HTR-8/SVneo (cell line): ENCODE measurements at regions not wholly inside any gene's neighbourhood (a gene's known extent, or its start where the extent isn't known, plus 50 kb on each side); places are given as distances from the start of the nearest gene placed in this dataset.

ENCODE experiments used
- DNase-seq: peaks from one replicate; pipeline ENCODE4 v3.0.0; 2011; ENCODE audit warnings: low spot score, mixed read lengths; ENCODE audit not compliant: insufficient read length
- FAIRE-seq: peaks from 2 replicates; lab custom pipeline; 2011; peaks lifted over from hg19 to GRCh38; lab: Jason Lieb, UNC

- FAIRE-seq (no peak), DNase-seq (no peak)
Measured at GRCh38 chr13:50573066-50573465, 270.4 kb downstream of the DLEU7 start.

DNA sequence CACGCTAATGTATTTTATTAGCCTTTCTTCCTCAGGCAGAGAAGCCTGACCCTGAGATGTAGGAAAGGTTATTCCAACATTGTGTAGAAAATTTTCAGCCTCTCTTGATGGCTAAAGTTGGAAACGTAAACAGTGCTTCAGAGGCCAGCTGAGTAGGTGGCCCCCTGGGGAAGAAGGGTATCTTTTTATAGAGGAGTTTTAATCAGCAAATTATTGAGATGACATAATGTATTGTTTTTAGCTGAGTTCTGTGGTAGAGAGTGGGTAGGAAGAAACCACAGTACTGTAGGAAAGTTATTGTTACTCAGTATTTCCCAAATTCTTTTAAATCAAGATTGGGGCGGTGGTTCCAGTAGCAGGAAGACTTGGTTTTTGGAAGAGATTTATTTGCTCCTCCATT lies 268.8 kb downstream of the DLEU7 start:
- DNase-seq (no peak), FAIRE-seq (no peak)

DNA sequence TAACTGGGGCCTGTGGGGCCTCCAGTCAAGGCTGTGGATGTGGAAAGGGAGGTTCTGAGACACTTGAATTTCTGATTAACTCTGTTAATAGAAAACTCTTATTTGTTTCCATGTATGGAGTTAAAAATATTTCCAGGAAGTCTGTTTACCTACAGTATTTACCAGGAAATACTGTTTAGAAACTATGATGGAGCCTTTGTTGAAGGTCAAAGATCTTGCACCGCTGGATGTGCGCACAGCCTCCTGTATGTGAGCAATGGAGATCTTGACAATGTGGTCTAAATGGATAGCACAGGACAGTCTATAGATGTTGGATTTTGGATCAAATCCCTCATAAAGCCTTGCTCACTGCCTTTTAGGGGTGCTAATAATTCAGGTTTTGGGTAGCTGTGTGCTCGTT lies 268.4 kb downstream of the DLEU7 start:
- DNase-seq, result no peak
- no peak for FAIRE-seq

DNA sequence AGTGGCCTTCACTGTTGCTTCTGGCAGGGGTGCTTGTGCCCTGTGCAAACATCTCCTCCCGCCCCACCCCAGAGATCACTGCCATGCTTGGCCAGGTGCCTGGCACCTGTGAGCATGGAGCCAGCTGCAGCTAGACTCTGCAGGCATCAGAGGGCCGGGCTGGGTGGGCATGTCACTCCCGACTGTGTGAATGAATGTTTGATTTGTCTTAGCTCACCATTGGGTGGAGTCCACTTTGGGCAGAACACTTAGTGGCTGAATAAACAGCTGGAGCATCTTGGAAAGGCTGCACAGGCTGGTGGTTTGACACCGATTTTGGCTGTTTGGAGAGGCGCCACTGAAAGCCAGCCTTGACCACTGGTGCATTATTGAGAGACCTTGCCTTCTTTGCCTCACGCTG lies 267.3 kb downstream of the DLEU7 start:
- FAIRE-seq (no peak), DNase-seq (no peak)

DNA sequence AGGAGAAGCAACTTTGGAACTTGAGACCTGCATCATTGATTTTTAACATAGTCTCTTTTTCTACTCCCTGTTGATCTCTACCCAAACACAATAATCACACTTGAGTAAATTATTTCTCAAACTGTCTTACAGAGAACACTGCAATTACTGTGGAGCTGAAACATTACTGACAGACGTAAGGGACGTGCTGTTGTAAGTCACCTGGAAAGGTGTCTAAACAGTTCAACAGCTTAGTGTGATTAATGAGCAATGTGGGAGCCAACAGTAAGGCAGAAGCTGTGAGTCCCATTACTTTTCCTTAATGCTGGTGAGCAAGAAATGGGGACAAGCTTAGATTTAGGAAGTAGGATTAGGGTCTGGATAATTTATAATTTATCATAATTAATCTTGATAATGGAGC lies 265.7 kb downstream of the DLEU7 start:
- FAIRE-seq, result no peak
- DNase-seq, result no peak

DNA sequence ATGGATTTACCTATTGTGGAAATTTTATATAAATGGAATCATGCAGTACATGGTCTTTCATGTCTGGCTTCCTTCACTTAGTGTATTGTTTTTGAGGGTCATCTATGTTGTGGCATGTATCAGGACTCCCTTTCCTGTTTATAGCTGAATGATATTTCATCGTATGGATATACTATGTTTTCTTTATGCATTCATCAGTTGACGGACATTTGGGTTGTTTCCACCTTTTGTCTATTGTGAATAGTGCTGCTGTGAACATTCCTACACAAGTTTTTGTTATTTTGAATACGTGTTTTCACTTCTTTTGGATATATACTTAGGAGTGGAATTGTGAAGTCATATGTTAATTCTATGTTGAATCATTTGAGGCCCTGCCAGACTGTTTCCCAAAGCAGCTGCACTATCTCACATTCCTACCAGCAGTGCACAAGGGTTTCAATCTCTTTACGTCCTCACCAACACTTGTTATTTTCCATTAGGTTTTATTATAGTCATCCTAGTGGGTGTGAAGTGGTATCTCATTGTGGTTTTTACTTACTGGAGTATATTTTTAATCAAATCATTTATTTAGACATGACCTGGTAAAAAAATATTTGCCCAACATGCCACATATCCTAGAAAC lies 262.7 kb downstream of the DLEU7 start:
- DNase-seq, result no peak
- no peak for FAIRE-seq

GRCh38 chr13:50581586-50582196 lies 261.8 kb downstream of the DLEU7 start:
- DNase-seq, result no peak
- FAIRE-seq, result no peak

DNA sequence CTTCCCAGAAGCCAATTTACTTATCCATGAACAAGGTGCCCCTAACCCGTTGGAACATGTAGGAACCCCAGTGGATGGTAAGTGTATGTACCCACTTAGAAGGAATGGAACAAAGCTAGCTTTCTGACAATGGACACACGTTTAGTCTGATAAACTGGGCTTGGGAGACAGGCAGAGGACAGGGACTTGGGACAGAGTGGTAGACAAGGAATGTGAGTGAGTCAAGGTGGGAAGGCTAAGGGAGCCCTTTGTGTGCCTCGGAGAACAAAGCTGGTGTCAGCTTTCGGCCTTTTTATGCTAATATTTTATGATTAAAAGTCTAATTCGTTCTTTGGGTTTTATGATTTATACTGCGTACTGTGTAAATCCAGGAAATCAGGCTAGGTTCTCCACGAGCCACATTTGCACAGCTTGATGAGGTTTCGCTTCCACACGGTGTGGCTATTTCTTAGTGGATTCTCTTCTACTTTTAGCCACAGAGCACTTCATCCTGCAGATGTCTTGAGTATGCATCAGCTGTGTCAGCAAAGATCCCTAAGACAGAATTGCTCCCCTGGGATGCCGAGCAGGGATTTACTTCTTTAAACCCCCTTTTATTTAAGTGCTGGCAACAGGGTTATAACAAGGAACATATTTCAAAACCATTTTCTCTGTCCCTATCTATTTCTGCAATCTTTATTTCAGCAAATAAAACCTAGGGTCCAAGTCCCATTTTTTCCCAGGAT lies 258.5 kb downstream of the DLEU7 start:
- DNase-seq (no peak), FAIRE-seq (no peak)

GRCh38 chr13:50585674-50586413 lies 257.6 kb downstream of the DLEU7 start:
- DNase-seq (no peak), FAIRE-seq (no peak)

DNA sequence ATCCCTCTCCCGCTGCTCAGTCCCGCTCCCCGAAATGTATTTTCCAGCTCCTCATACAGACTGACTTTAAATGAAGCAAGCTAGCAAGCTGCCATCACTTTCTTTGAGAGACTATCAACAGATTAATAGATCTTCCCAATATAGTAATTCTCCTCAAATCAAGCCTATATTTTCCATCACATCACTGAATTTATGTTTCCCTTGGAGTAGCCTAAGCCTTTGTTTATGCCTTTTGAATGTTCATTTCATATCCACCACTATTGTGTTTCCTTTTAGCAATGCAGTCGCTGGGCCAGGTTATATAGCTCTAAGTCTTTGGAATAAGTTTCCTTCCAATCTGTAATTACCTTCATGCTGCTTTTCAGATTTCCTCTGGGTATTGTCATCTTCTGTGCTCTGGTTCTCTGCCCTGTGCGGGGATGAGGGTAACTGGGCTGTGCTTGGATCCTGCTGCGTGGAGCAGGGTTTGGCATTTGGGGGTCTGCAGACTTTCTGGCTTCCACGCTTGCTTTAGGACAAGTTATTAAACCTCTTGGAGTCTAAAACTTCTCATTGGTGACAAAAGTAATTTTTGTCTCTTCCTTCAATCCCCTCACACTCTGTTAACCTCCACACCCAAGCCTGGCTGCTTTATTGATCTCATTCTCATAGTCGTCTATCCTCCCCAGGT lies 256.9 kb downstream of the DLEU7 start:
- no peak for FAIRE-seq
- no peak for DNase-seq

- no peak for FAIRE-seq
- no peak for DNase-seq
Measured at GRCh38 chr13:50587115-50587514, 256.4 kb downstream of the DLEU7 start.

DNA sequence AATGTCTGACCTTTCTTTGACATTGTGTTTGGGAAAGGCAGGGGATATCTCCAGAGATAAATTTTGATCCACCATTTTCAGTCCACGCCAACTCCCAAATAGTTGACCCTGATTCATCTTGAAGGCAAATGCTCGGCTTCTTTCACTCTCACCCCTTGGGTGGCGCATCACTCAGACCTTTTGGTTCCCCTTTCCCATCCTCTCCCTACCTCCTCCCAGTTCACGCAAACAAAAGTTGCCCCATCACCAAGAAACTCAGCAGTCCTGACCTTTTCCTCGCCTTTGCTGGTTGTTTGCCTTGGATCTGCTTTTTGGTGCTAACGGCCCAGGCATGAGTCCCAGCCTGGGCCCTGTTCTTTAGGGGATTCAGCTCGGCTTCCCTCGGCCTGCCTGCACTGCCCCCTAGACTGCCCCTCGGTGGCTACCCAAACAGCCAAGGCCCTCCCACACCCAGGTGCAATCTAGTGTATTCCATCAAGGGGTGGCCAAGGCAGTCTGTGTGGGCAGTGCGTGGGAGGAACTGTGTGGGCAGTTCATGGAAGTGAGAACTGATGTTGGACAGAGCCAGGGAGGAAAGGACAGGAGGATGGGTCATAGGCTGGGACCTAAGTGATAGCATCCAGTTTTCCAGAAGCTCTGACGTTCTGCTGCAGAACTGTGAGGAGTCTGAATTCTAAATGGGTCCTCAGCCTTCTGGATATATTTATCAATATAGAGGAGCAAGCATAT lies 255.7 kb downstream of the DLEU7 start:
- DNase-seq (no peak), FAIRE-seq (no peak)

DNA sequence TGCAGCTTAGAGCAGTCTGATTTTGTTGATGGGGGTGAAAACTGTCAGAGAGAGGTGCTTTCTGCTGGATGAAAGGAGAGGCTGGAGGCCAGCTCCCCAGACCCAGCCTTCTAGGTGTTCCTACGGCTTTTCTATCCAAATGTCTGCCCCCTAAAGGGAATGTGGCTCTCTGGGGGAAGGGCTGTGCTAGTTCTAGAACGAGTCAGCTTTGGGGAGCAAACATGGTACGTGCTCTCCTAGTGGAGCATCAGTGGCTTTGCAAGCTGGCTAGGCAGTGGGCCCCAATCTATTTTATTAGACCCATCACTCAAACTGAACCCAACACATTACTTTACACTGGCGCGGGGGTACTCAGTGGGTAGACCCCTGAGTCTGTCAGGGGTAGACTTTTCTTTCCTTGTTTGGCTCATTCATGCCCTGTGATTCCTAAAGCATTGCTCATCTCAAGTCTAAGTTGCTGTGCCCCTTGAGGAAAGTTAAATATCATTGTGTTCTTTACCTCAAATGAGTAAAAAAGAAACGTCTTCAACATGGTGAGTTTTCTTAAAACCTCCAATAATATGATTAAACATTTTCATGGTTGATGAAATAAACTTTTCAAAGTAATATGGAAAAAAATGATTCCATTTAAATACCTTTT lies 254.9 kb downstream of the DLEU7 start:
- FAIRE-seq (no peak), DNase-seq (no peak)

- FAIRE-seq, result no peak
- DNase-seq, result peak; percentile 23
Measured at GRCh38 chr13:50589139-50589538, 254.4 kb downstream of the DLEU7 start.

GRCh38 chr13:50589651-50590054 lies 253.8 kb downstream of the DLEU7 start:
- no peak for FAIRE-seq
- peak; percentile 32 for DNase-seq

- FAIRE-seq, result no peak
- DNase-seq, result no peak
Measured at GRCh38 chr13:50592412-50593155, 250.9 kb downstream of the DLEU7 start.

- no peak for FAIRE-seq
- DNase-seq, result no peak
Measured at GRCh38 chr13:50593207-50593606, 250.3 kb downstream of the DLEU7 start.

DNA sequence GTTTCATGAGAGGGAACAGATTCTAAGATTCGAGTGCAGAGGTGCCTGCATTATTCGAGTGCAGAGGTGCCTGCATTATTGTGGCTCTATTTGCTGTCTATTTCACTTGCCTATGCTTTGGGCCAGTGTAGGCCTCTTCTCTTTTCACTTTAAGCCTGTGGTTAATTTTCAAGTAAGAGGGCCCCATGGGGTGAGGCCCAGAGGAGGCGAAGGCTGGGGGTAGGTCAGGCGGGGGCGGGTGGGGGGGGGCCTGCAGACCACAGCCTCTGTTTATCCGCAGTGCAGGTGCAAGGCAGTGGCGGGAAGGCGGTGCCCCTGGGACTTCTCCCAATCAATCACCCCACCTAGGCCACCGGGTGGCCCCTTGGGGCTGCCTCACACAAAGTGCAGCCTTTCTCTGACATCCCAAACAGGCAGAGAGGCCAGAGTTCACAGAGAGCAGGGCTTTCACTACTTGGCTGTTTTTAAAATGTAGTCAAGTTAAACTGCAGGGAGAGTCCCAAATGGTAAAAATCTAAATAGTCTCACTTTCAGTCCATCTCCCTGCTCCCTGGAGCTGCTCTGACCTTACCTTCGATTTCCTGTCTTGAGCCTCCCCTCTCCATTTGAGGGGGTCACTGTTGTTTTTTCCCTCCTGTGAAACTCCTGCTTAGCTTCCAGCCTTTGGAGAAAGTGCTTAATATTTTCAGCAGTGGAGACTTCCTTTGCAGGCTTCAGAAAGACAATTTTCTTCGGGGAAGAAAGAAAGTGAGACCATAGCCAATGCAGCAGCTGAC lies 249.0 kb downstream of the DLEU7 start:
- DNase-seq, result no peak
- FAIRE-seq, result no peak
